GM12891 (cell line): ENCODE measurements at regions not wholly inside any gene's neighbourhood (a gene's known extent, or its start where the extent isn't known, plus 50 kb on each side); places are given as distances from the start of the nearest gene placed in this dataset.

Source experiments
- POLR2A ChIP-seq: IDR thresholded peaks from 2 replicates; pipeline ENCODE4 v1.6.1; 2011; ENCODE audit warnings: low read depth, low read length, control low read depth
- POLR2AphosphoS5 ChIP-seq: IDR thresholded peaks from 2 replicates; pipeline ENCODE4 v1.6.1; 2011; ENCODE audit warnings: low read depth, low read length, control low read depth

- TF ChIP-seq POLR2A = no peak
- TF ChIP-seq POLR2AphosphoS5 = no peak
Observed at GRCh38 chr5:8381972-8382371, 513.0 kb downstream of the MTRR start.
